Tibial artery (tissue), 4 donors: ENCODE measurements at regions not wholly inside any gene's neighbourhood (a gene's known extent, or its start where the extent isn't known, plus 50 kb on each side); places are given as distances from the start of the nearest gene placed in this dataset.

Experiments
- DNase-seq, 2 donors: peaks; one replicate each; pipeline ENCODE4 v3.0.0-alpha.2; 2019
- H3K27ac ChIP-seq, 2 donors: fragments of 200-600 bp; sonication (generic) in 1 of 2; 1 replicate in 1 of 2; 2 replicates in 1 of 2; pipeline ENCODE4 v1.5.1; 2018 to 2019; ENCODE audit warnings: mild to moderate bottlenecking in 1 of 2
- H3K27me3 ChIP-seq, 2 donors: fragments of 200-600 bp; sonication (generic) in 1 of 2; one replicate each; pipeline versions ENCODE4 v1.5.1 to v1.6.0; 2016 to 2019
- H3K36me3 ChIP-seq, 3 donors: fragments of 200-600 bp; sonication (generic) in 2 of 3; one replicate each; pipeline ENCODE4 v1.5.1; 2016 to 2019; ENCODE audit warnings: mild to moderate bottlenecking in 2 of 3
- H3K4me1 ChIP-seq, 4 donors: fragments of 200-600 bp; sonication (generic) in 2 of 4; 1 replicate in 3 of 4; 2 replicates in 1 of 4; pipeline ENCODE4 v1.5.1; 2016 to 2019
- H3K4me3 ChIP-seq, 2 donors: fragments of 200-600 bp; sonication (generic) in 1 of 2; 1 replicate in 1 of 2; 2 replicates in 1 of 2; pipeline ENCODE4 v1.5.1; 2018 to 2019; ENCODE audit warnings: mild to moderate bottlenecking in 2 of 2
- H3K9me3 ChIP-seq, 3 donors: fragments of 200-600 bp; sonication (generic) in 1 of 3; one replicate each; pipeline ENCODE4 v1.5.1; 2016 to 2019
- intact Hi-C: fragments of 100-400 bp; cut with DNase I; formaldehyde crosslinking; loops from one replicate; pipeline ENCODE4 v1.15.0; 2023; ENCODE audit warnings: low total_unique reads
- TF ChIP-seq, protein P1 (sequence below), 2 experiments: fragments of 200-600 bp in 1 of 2; fragments of 450-650 bp in 1 of 2; IDR thresholded peaks; one replicate each; pipeline ENCODE4 v1.5.1; 2017 to 2019; ENCODE audit warnings: antibody characterized with exemption in 2 of 2, mild to moderate bottlenecking in 1 of 2, moderate library complexity in 1 of 2

DNA sequence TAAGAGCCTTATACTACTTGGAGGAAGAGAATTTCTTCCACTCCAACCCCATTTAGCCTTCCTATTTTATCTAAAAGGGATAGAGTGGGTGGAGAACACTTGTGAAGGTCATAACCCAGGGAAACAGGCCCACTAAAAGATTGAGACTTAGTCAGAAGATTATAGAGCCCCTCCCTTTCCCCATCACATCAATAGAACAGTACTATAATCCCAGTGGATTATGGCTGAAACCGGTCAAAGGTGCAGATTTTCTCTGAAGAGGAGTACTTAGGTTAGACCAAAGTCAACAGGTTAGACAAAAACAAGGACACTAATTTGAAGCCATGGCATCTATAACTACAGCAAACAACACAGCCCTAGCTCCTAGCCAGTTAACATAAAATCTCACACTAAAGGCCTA lies 330.9 kb upstream of the NOX3 start:
- TF ChIP-seq, protein P1, sequence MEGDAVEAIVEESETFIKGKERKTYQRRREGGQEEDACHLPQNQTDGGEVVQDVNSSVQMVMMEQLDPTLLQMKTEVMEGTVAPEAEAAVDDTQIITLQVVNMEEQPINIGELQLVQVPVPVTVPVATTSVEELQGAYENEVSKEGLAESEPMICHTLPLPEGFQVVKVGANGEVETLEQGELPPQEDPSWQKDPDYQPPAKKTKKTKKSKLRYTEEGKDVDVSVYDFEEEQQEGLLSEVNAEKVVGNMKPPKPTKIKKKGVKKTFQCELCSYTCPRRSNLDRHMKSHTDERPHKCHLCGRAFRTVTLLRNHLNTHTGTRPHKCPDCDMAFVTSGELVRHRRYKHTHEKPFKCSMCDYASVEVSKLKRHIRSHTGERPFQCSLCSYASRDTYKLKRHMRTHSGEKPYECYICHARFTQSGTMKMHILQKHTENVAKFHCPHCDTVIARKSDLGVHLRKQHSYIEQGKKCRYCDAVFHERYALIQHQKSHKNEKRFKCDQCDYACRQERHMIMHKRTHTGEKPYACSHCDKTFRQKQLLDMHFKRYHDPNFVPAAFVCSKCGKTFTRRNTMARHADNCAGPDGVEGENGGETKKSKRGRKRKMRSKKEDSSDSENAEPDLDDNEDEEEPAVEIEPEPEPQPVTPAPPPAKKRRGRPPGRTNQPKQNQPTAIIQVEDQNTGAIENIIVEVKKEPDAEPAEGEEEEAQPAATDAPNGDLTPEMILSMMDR (IDR thresholded peaks at IDR 0.05), result no peak
- Histone ChIP-seq H3K9me3 (no peaks in the 10 kb centered on the region), H3K4me1 (peaks cover 0 to 12% (median 0%) of the 10 kb centered on the region in 4 donors), H3K36me3 (no peaks in the 10 kb centered on the region), H3K4me3 (no peak overlapping the region), H3K27me3 (no peaks in the 10 kb centered on the region), H3K27ac (no peak overlapping the region)
- intact Hi-C loops, result no loop called here
- DNase-seq, result no peak

DNA sequence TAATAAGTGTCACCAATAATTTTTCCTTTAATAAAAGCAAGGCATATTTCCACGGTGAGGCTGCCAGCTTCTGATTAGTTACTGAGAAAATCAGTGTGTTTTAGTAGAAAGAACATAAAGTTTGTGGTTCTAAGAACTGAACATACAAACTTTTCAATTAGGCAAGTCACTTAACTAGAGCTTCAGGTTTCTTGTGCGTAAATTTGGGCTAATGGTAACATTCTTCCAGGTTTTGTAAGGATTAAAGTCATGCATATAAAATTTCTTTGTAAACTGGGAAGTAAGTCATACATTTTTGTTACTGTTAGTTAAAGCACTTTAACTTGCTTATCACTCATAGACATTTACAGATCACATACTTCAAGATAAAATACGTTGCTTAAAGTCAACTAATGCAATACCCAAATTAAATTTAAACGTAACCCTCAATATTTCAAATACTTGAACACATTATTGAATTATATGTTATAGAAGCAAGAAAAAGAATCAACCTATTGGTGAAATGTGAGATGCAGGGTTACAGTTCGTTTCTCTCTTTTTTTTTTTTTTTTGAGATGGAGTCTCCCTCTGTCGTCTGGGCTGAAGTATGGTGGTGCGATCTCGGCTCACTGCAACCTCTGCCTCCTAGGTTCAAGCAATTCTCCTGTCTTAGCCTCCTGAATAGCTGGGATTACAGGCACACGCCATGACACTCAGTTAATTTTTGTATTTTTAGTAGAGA lies 327.3 kb upstream of the NOX3 start:
- Histone ChIP-seq H3K27me3 (no peaks in the 10 kb centered on the region), H3K4me1 (peaks cover 0 to 12% (median 0%) of the 10 kb centered on the region in 4 donors), H3K36me3 (no peaks in the 10 kb centered on the region), H3K9me3 (no peaks in the 10 kb centered on the region), H3K4me3 (no peak overlapping the region), H3K27ac (no peak overlapping the region)
- DNase-seq, result no peak
- TF ChIP-seq, protein P1 (IDR thresholded peaks at IDR 0.05), result no peak
- intact Hi-C loops, result no loop called here

DNA sequence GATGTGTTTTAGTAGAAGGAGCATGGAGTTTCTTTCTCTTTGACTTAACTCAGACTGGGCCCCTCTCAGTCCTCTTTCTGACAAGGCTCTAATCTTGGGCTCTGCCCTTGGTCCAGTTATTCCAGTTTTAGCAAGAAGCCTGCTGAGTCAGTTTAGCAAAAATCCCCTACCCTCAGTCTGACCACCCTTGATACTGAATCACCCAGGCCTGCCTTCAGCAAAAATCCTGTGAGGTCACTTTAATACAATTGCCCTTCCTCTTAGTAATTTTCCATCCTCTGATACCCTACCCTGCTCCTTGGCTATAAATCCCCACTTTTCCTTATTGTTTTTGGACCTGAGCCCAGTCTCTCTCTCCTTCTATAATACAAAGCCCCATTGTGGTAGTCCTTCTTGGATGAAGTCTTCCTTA lies 326.7 kb upstream of the NOX3 start:
- TF ChIP-seq, protein P1 (IDR thresholded peaks at IDR 0.05), result no peak
- Histone ChIP-seq H3K4me1 (peaks cover 0 to 12% (median 0%) of the 10 kb centered on the region in 4 donors), H3K4me3 (no peak overlapping the region), H3K36me3 (no peaks in the 10 kb centered on the region), H3K27me3 (no peaks in the 10 kb centered on the region), H3K27ac (no peak overlapping the region), H3K9me3 (no peaks in the 10 kb centered on the region)
- intact Hi-C loops, result no loop called here
- no peak for DNase-seq

DNA sequence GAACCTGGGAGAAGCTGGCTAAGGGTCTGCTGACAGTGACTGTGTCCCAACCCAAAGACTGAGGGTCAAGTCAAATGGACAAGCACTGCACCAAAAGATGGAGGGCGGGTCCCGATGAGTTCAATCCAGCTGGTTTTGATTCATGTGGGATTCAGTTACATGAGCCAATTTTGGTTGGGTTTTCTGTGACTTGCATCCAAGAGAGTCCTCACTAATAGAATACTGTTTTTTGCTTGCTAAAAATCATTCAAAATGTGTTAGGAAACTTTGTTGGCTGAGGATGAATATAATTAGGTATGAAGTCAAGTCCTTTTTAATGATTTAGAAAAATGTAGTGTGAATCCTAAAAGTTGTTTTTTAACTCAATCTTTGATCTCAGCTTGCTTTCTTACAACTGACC lies 323.8 kb upstream of the NOX3 start:
- H3K27ac ChIP-seq, result no peak overlapping the region
- H3K27me3 ChIP-seq, result no peaks in the 10 kb centered on the region
- H3K9me3 ChIP-seq, result no peaks in the 10 kb centered on the region
- intact Hi-C loops, result no loop called here
- H3K36me3 ChIP-seq, result no peaks in the 10 kb centered on the region
- peaks cover 0 to 12% (median 0%) of the 10 kb centered on the region in 4 donors for H3K4me1 ChIP-seq
- no peak overlapping the region for H3K4me3 ChIP-seq
- TF ChIP-seq, protein P1 (IDR thresholded peaks at IDR 0.05), result no peak
- no peak for DNase-seq

DNA sequence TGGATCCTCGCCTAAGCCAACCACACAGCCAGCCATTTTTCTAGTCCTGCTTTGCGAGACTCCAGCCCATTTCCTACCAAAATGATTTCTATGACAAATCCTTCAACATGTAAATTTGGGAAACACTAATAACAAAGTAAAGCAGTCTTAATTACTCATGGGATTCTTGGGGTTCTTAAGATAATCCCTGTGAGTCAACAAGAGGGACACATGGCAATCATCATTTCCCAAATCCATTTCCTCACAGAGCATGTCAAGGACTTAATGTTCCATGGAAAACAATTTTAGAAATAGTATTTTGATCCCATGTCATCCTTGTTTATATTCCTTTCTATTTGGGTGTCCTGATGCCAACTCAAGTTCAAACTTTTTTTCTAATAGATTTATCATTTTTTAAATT lies 322.7 kb upstream of the NOX3 start:
- H3K27ac ChIP-seq, result no peak overlapping the region
- TF ChIP-seq, protein P1 (IDR thresholded peaks at IDR 0.05), result no peak
- H3K4me3 ChIP-seq, result no peak overlapping the region
- no peaks in the 10 kb centered on the region for H3K9me3 ChIP-seq
- H3K27me3 ChIP-seq, result no peaks in the 10 kb centered on the region
- intact Hi-C loops, result no loop called here
- no peak for DNase-seq
- no peaks in the 10 kb centered on the region for H3K36me3 ChIP-seq
- peaks cover 0 to 12% (median 0%) of the 10 kb centered on the region in 4 donors for H3K4me1 ChIP-seq
